ENCODE measurements at regions not wholly inside any gene's neighbourhood (a gene's known extent, or its start where the extent isn't known, plus 50 kb on each side); places are given as distances from the start of the nearest gene placed in this dataset.

GRCh38 chr10:131685007-131685406 lies 215.8 kb upstream of the PPP2R2D start:
- no peak for TF ChIP-seq CTCF (IDR thresholded peaks at IDR 0.05; ENCODE audit: control insufficient read depth, insufficient read depth, low read depth, low read length, missing control alignments)
- no peak for DNase-seq (ENCODE audit: low read depth)
- no peak overlapping the region for H3K4me3 ChIP-seq (ENCODE audit: control insufficient read depth, low read depth, low read length)

- DNase-seq (ENCODE audit: low read depth): no peak
- no peak for TF ChIP-seq CTCF (IDR thresholded peaks at IDR 0.05; ENCODE audit: control insufficient read depth, insufficient read depth, low read depth, low read length, missing control alignments)
- no peak overlapping the region for H3K4me3 ChIP-seq (ENCODE audit: control insufficient read depth, low read depth, low read length)
Measured at GRCh38 chr10:131685576-131685975, 215.2 kb upstream of the PPP2R2D start.

DNA sequence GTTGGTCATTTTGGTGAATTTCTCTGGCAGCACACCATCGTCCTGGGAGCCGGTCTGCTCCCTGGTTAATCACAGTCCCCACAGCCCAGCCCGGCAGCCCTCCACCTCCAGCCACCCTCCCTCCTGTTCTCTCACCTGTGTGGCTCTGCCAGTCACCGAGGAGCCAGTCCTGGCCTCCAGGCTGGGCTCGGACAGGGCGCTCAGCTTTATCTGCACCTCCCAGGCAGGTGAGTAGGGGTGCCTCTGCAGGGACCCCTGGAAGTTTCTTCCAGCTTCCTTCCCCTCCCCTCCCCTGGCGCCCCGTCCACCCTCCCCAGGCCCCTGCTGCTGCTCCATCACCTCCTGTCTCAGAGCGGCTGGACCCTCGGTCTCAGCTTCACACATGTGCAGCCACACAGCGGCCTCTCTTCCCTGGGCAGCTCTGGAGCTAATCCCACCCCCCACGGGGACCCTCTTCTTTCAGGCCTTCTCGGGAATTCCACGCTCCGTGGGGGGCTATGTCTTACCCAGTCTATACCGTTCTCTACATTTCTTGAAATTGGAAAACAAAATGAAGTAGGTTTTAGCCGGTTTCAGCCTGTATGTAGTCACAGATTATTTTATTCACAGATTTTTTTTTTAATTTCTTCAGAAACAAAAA lies 213.9 kb upstream of the PPP2R2D start:
- no peak for DNase-seq (ENCODE audit: low read depth)
- H3K4me3 ChIP-seq (ENCODE audit: control insufficient read depth, low read depth, low read length): no peak overlapping the region
- no peak for TF ChIP-seq CTCF (IDR thresholded peaks at IDR 0.05; ENCODE audit: control insufficient read depth, insufficient read depth, low read depth, low read length, missing control alignments)

- TF ChIP-seq CTCF (IDR thresholded peaks at IDR 0.05; ENCODE audit: control insufficient read depth, insufficient read depth, low read depth, low read length, missing control alignments): no peak
- no peak for DNase-seq (ENCODE audit: low read depth)
- H3K4me3 ChIP-seq (ENCODE audit: control insufficient read depth, low read depth, low read length): no peak overlapping the region
Measured at GRCh38 chr10:131688304-131688703, 212.5 kb upstream of the PPP2R2D start.

DNA sequence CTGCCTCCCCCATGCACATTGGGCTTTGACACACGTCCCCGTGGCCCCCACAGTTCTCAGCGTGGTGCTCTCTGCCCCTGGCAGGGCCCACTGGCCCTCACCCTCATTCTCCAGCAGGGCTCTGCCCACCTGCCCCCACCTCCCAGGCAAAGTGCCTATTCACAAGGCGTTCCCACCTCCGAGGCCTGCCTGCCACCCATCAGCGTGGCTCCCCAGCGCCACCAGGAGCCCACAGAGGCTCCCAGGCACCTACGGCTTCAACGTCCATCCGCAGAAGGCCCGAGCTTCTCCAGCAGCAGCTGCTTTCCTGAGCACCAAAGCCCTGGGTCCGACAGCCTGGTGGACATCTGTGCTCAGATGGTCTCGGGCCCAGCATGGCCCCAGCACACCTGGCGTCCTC lies 211.8 kb upstream of the PPP2R2D start:
- DNase-seq (ENCODE audit: low read depth): no peak
- TF ChIP-seq CTCF (IDR thresholded peaks at IDR 0.05; ENCODE audit: control insufficient read depth, insufficient read depth, low read depth, low read length, missing control alignments): no peak
- no peak overlapping the region for H3K4me3 ChIP-seq (ENCODE audit: control insufficient read depth, low read depth, low read length)

DNA sequence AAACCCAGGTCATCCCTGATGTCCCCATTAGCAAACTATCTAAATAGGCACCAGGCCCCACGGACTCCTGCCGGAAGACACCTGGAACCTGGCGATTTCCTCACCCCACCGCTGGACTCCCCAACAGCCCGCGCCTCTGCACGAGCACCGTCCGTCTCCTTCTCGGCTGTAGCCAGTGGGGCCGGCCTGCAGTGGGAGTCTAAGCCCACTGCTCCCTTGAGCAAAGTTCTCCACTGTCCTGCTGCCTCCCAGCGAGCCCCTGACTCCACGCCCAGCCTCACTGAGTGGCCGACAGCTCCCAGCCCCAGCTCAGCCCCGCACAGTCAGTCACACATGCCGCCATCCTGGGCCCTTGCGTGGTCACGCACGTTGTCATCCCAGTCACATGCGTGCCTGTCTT lies 211.3 kb upstream of the PPP2R2D start:
- no peak for DNase-seq (ENCODE audit: low read depth)
- no peak overlapping the region for H3K4me3 ChIP-seq (ENCODE audit: control insufficient read depth, low read depth, low read length)
- no peak for TF ChIP-seq CTCF (IDR thresholded peaks at IDR 0.05; ENCODE audit: control insufficient read depth, insufficient read depth, low read depth, low read length, missing control alignments)

Data from AG09309 (cell line).